ENCODE measurements at regions not wholly inside any gene's neighbourhood (a gene's known extent, or its start where the extent isn't known, plus 50 kb on each side); places are given as distances from the start of the nearest gene placed in this dataset.

DNA sequence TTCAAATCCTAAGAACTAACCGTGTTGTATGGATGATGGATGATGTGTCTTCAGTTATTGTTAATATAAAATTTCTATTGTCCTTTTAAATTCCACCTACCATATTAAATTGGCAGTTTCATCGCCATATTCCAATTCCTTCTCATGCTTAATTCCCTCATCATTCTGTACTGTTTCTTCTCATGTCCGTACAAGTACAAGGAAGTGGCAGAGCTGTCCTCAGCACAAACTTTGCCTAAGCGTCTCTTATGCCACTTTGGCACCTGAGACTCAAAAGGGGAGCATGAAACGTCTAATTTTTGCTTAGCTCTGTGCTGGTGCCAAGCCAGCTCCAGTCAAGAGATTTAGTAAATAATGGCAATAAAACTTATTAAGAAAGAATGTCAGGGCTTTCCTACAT, 158.2 kb upstream of the LAMA2 start:
- Histone ChIP-seq H2AFZ (ENCODE audit: control insufficient read depth, low read depth, low read length) (no peak overlapping the region), H3K4me3 (no peak overlapping the region), H3K27me3 (replicated peaks in 1 of 2; ENCODE audit: control insufficient read depth in 2 of 2, insufficient read depth in 2 of 2, low read length in 1 of 2) (no peaks in the 10 kb centered on the region), H3K9ac (ENCODE audit: control insufficient read depth, insufficient read depth, low read length) (no peak overlapping the region), H3K79me2 (ENCODE audit: control insufficient read depth, insufficient read depth, low read length) (no peaks in the 10 kb centered on the region), H3K36me3 (ENCODE audit: control insufficient read depth in 2 of 2, insufficient read depth in 2 of 2, low read length in 1 of 2) (no peaks in the 10 kb centered on the region), H4K20me1 (ENCODE audit: control insufficient read depth, insufficient read depth) (no peaks in the 10 kb centered on the region), H3K9me3 (replicated peaks; ENCODE audit: control insufficient read depth, insufficient read depth, low read length) (no peaks in the 10 kb centered on the region), H3K27ac (ENCODE audit: control insufficient read depth, insufficient read depth) (no peak overlapping the region), H3K4me1 (ENCODE audit: control insufficient read depth, insufficient read depth, low read length) (no peaks in the 10 kb centered on the region), H3K4me2 (ENCODE audit: control insufficient read depth, insufficient read depth) (no peak overlapping the region)
- no peak for DNase-seq (ENCODE audit: low read depth, low spot score)
- ChIA-PET POLR2A (no interaction called here), CTCF (interaction anchor here (1.0 to 3.2 kb wide), 6 partner anchors 8 to 869 kb away, joined by 3 to 28 read pairs (median 4); no protein-coding TSS in a partner anchor), RAD21 (ENCODE audit: unreplicated experiment) (no interaction called here), SMC1A (ENCODE audit: uncharacterized antibody, unreplicated experiment) (interaction anchor here (1.0 kb wide), 1 partner anchor 9 kb away, joined by 4 read pairs; no protein-coding TSS in a partner anchor)
- intact Hi-C loops (cut with micrococcal nuclease; ENCODE audit: unreplicated experiment) (loop anchor here (5.0 kb wide), 2 partner anchors 528 to 648 kb away; no protein-coding TSS in a partner anchor), in situ Hi-C loops (cut with MboI) (no loop called here)
- WGBS (ENCODE audit: insufficient coverage, insufficient replicate concordance, low lambda C conversion rate, missing lambda C conversion rate): 1% methylated on average over 5 of the region's 5 CpGs
- no peak for FAIRE-seq
- no TSS peak for BruUV-seq (replicated peaks)
- ATAC-seq: no peak
- TF ChIP-seq, protein P1, sequence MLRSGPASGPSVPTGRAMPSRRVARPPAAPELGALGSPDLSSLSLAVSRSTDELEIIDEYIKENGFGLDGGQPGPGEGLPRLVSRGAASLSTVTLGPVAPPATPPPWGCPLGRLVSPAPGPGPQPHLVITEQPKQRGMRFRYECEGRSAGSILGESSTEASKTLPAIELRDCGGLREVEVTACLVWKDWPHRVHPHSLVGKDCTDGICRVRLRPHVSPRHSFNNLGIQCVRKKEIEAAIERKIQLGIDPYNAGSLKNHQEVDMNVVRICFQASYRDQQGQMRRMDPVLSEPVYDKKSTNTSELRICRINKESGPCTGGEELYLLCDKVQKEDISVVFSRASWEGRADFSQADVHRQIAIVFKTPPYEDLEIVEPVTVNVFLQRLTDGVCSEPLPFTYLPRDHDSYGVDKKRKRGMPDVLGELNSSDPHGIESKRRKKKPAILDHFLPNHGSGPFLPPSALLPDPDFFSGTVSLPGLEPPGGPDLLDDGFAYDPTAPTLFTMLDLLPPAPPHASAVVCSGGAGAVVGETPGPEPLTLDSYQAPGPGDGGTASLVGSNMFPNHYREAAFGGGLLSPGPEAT (IDR thresholded peaks at IDR 0.05; ENCODE audit: low read depth): no peak
- TF ChIP-seq NFXL1 (IDR thresholded peaks at IDR 0.05; ENCODE audit: borderline replicate concordance) (no peak), NFYA (IDR thresholded peaks at IDR 0.05; ENCODE audit: borderline replicate concordance, low read depth, low read length) (no peak), POLR2AphosphoS5 (IDR thresholded peaks at IDR 0.05; ENCODE audit: low read length) (no peak), NRF1 (conservative IDR thresholded peaks at IDR 0.05; ENCODE audit: low read depth, low read length) (no peak), SMAD1 (IDR thresholded peaks at IDR 0.05; ENCODE audit: low read depth, partially characterized antibody) (no peak), HDAC2 (IDR thresholded peaks at IDR 0.05) (no peak), RFX5 (IDR thresholded peaks at IDR 0.05; ENCODE audit: low read depth, low read length) (no peak), YY1 (IDR thresholded peaks at IDR 0.05; ENCODE audit: low read depth, low read length) (no peak), BMI1 (IDR thresholded peaks at IDR 0.05; ENCODE audit: borderline replicate concordance) (no peak), RCOR1 (conservative IDR thresholded peaks at IDR 0.05; ENCODE audit: low read depth, low read length) (no peak), SMAD5 (IDR thresholded peaks at IDR 0.05; ENCODE audit: low read depth) (no peak), HCFC1 (IDR thresholded peaks at IDR 0.05; ENCODE audit: low read length) (no peak), ZNF384 (IDR thresholded peaks at IDR 0.05; ENCODE audit: borderline replicate concordance, low read depth, low read length) (no peak), IKZF2 (IDR thresholded peaks at IDR 0.05) (no peak), RB1 (IDR thresholded peaks at IDR 0.05; ENCODE audit: borderline replicate concordance) (no peak), ZNF274 (IDR thresholded peaks at IDR 0.05; ENCODE audit: insufficient read depth, insufficient read length) (no peak)
- TF ChIP-seq, protein P2, sequence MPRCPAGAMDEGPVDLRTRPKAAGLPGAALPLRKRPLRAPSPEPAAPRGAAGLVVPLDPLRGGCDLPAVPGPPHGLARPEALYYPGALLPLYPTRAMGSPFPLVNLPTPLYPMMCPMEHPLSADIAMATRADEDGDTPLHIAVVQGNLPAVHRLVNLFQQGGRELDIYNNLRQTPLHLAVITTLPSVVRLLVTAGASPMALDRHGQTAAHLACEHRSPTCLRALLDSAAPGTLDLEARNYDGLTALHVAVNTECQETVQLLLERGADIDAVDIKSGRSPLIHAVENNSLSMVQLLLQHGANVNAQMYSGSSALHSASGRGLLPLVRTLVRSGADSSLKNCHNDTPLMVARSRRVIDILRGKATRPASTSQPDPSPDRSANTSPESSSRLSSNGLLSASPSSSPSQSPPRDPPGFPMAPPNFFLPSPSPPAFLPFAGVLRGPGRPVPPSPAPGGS (IDR thresholded peaks at IDR 0.05; ENCODE audit: borderline replicate concordance, insufficient read depth, low read depth, low read length, poor library complexity, severe bottlenecking): no peak

Measured in GM12878 (cell line).